Vagina (tissue), 2 donors: ENCODE measurements at regions not wholly inside any gene's neighbourhood (a gene's known extent, or its start where the extent isn't known, plus 50 kb on each side); places are given as distances from the start of the nearest gene placed in this dataset.
"Not testable (repeated sequence)": the region's sequence is repeated elsewhere in the genome, so short reads cannot be mapped to it uniquely, and the experiment has no call there.

Experiments
- CTCF ChIP-seq, 3 experiments: fragments of 450-650 bp in 2 of 3; fragments of 200-600 bp in 1 of 3; sonication (generic) in 1 of 3; IDR thresholded peaks; one replicate each; pipeline ENCODE4 v1.5.1; 2017 to 2019; ENCODE audit warnings: antibody characterized with exemption in 3 of 3, mild to moderate bottlenecking in 2 of 3, moderate library complexity in 2 of 3
- POLR2A ChIP-seq, 2 donors: fragments of 450-650 bp; IDR thresholded peaks; one replicate each; pipeline ENCODE4 v1.6.1; 2017; ENCODE audit warnings: antibody characterized with exemption in 2 of 2, mild to moderate bottlenecking in 2 of 2, moderate library complexity in 2 of 2
- POLR2AphosphoS5 ChIP-seq, 2 donors: sonication (generic); formaldehyde crosslinking; IDR thresholded peaks; one replicate each; pipeline ENCODE4 v1.9.0; 2017; ENCODE audit warnings: antibody characterized with exemption in 2 of 2, mild to moderate bottlenecking in 2 of 2, low read depth in 1 of 2; ENCODE audit not compliant: insufficient read depth in 1 of 2

DNA sequence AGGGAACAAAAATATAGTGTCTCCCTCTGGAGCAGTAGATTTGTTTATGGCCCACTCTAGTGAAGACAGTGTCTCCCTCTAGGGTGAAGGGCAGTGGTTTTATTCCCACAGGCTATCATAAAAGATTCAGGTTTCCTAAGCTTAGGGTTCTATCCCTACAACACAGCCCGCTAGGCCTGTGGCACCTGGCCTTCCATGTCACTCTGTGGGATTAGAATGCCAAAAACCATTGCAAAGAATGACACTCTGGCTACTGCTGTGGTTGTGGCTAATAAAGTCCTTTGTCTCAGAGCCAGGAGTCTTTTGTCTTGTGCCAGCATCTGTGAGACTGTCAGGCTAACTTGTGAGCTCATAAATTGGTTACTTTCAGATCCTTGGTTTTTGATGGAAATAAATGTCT is 700.7 kb upstream of the DEFB115 start:
- not testable (repeated sequence) for TF ChIP-seq CTCF (IDR thresholded peaks at IDR 0.05); POLR2A (IDR thresholded peaks at IDR 0.05); POLR2AphosphoS5 (IDR thresholded peaks at IDR 0.05; ENCODE audit: insufficient read depth in 1 of 2, low read depth in 1 of 2)
